DMS53 (cell line): ENCODE measurements at regions not wholly inside any gene's neighbourhood (a gene's known extent, or its start where the extent isn't known, plus 50 kb on each side); places are given as distances from the start of the nearest gene placed in this dataset.
"Not testable (repeated sequence)": the region's sequence is repeated elsewhere in the genome, so short reads cannot be mapped to it uniquely, and the experiment has no call there.

Experiments
- DNase-seq: peaks from one replicate; lab custom pipeline; 2025; lab: John Stamatoyannopoulos, UW

- DNase-seq, result no peak
These were observed 298.0 kb upstream of the CTNNB1 start for GRCh38 chr3:40901298-40901697.

- no peak for DNase-seq
These were observed 297.5 kb upstream of the CTNNB1 start for GRCh38 chr3:40901796-40902195.

- not testable (repeated sequence) for DNase-seq
These were observed 291.3 kb upstream of the CTNNB1 start for GRCh38 chr3:40907907-40908465.

GRCh38 chr3:40908612-40909011 lies 290.7 kb upstream of the CTNNB1 start:
- no peak for DNase-seq

GRCh38 chr3:40911264-40911663 lies 288.0 kb upstream of the CTNNB1 start:
- DNase-seq, result peak; percentile 5

- peak; percentile 48 for DNase-seq
These were observed 287.4 kb upstream of the CTNNB1 start for GRCh38 chr3:40911928-40912327.

- DNase-seq, result no peak
These were observed 286.8 kb upstream of the CTNNB1 start for GRCh38 chr3:40912461-40912860.

GRCh38 chr3:40913192-40913591 lies 286.1 kb upstream of the CTNNB1 start:
- DNase-seq, result no peak

- DNase-seq, result no peak
These were observed 285.7 kb upstream of the CTNNB1 start for GRCh38 chr3:40913641-40914040.

GRCh38 chr3:40914475-40914874 lies 284.8 kb upstream of the CTNNB1 start:
- no peak for DNase-seq

GRCh38 chr3:40915346-40915865 lies 283.9 kb upstream of the CTNNB1 start:
- no peak for DNase-seq

- DNase-seq, result peak; percentile 4
These were observed 279.3 kb upstream of the CTNNB1 start for GRCh38 chr3:40920041-40920440.

GRCh38 chr3:40921251-40921650 lies 278.1 kb upstream of the CTNNB1 start:
- no peak for DNase-seq

- DNase-seq, result no peak
These were observed 276.2 kb upstream of the CTNNB1 start for GRCh38 chr3:40923143-40923542.

- no peak for DNase-seq
These were observed 275.7 kb upstream of the CTNNB1 start for GRCh38 chr3:40923651-40924050.

GRCh38 chr3:40924559-40925141 lies 274.7 kb upstream of the CTNNB1 start:
- peak; percentile 83 for DNase-seq

GRCh38 chr3:40925231-40925630 lies 274.1 kb upstream of the CTNNB1 start:
- DNase-seq, result peak; percentile 27

GRCh38 chr3:40930131-40930538 lies 269.2 kb upstream of the CTNNB1 start:
- peak; percentile 18 for DNase-seq

GRCh38 chr3:40930756-40931155 lies 268.5 kb upstream of the CTNNB1 start:
- peak; percentile 46 for DNase-seq

- DNase-seq, result no peak
These were observed 260.7 kb upstream of the CTNNB1 start for GRCh38 chr3:40938591-40938990.

- no peak for DNase-seq
These were observed 260.1 kb upstream of the CTNNB1 start for GRCh38 chr3:40939030-40939740.

- DNase-seq, result no peak
These were observed 259.6 kb upstream of the CTNNB1 start for GRCh38 chr3:40939741-40940130.

GRCh38 chr3:40940651-40941050 lies 258.7 kb upstream of the CTNNB1 start:
- DNase-seq, result no peak
